H1 (cell line): ENCODE measurements at regions not wholly inside any gene's neighbourhood (a gene's known extent, or its start where the extent isn't known, plus 50 kb on each side); places are given as distances from the start of the nearest gene placed in this dataset.

ENCODE experiments used
- CEBPB ChIP-seq: IDR thresholded peaks from 2 replicates; pipeline ENCODE4 v1.6.1; 2012; ENCODE audit warnings: low read depth, low read length
- MAFK ChIP-seq: IDR thresholded peaks from 2 replicates; pipeline ENCODE4 v1.6.1; 2012; ENCODE audit warnings: low read depth, mild to moderate bottlenecking, improper control_type of control experiment, low read length
- RAD21 ChIP-seq, 2 experiments: IDR thresholded peaks in 1 of 2; conservative IDR thresholded peaks in 1 of 2; 2 replicates each; pipeline ENCODE4 v1.6.1; 2011; ENCODE audit warnings: low read depth in 2 of 2, low read length in 2 of 2, improper control_type of control experiment in 1 of 2, inconsistent platforms in 1 of 2, mild to moderate bottlenecking in 1 of 2, moderate library complexity in 1 of 2

DNA sequence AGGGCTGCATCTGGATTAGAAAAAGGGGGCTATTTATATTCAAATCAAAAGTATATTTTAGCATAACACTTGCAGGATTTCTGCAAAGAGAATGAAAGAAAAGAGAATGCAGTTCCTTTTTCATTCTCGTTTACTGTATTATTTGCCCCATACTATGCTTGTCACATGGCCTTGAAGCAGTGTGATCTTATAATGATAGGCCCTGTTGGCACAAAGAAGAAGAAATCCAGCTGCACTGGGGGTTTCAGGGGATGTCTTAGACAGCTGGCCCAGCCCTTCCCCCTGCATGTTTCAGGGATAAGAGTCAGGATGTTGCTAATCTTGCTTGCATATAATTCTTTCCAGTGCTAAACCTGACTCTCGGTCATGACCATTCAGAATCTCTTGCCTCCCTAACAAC lies 369.5 kb downstream of the SEC16B start (continued):
- no peak for TF ChIP-seq RAD21 (IDR thresholded peaks at IDR 0.05 in 1 of 2, conservative IDR thresholded peaks at IDR 0.05 in 1 of 2; ENCODE audit: low read depth in 2 of 2, low read length in 2 of 2)
- no peak for TF ChIP-seq MAFK
- TF ChIP-seq CEBPB = no peak
- TF ChIP-seq, all 59 proteins: peak for 0
